ENCODE measurements at regions not wholly inside any gene's neighbourhood (a gene's known extent, or its start where the extent isn't known, plus 50 kb on each side); places are given as distances from the start of the nearest gene placed in this dataset.

GRCh38 chr13:106061781-106062180 is 473.7 kb downstream of the EFNB2 start:
- no peak for TF ChIP-seq EZH2 (IDR thresholded peaks at IDR 0.05)
- no peak for TF ChIP-seq POLR2AphosphoS5 (IDR thresholded peaks at IDR 0.05; ENCODE audit: borderline replicate concordance, low read depth, low read length)

Measured in SK-N-MC (cell line).